ENCODE measurements at regions not wholly inside any gene's neighbourhood (a gene's known extent, or its start where the extent isn't known, plus 50 kb on each side); places are given as distances from the start of the nearest gene placed in this dataset.

GRCh38 chr4:110289601-110290100 is 91.2 kb upstream of the ELOVL6 start:
- ChIA-PET POLR2A (interaction anchor here (1.5 kb wide), 1 partner anchor 9 kb away, joined by 5 read pairs; no protein-coding TSS in a partner anchor), CTCF (interaction anchor here (0.6 to 1.6 kb wide), 5 partner anchors 78 to 1784 kb away, joined by 3 to 5 read pairs (median 3); no protein-coding TSS in a partner anchor)
- Mint-ChIP-seq H3K4me1 (ENCODE audit: insufficient read depth, unreplicated experiment) (peaks cover 6% of the 10 kb centered on the region), H3K4me3 (ENCODE audit: unreplicated experiment) (no peak overlapping the region), H3K27ac (ENCODE audit: low read depth, unreplicated experiment) (no peak overlapping the region), H3K36me3 (ENCODE audit: insufficient read depth, unreplicated experiment) (no peaks in the 10 kb centered on the region), H3K27me3 (ENCODE audit: insufficient read depth, unreplicated experiment) (no peaks in the 10 kb centered on the region), H3K9me3 (ENCODE audit: unreplicated experiment) (no peaks in the 10 kb centered on the region)
- no TSS peak for BruUV-seq (replicated peaks)
- TF ChIP-seq, protein P1, sequence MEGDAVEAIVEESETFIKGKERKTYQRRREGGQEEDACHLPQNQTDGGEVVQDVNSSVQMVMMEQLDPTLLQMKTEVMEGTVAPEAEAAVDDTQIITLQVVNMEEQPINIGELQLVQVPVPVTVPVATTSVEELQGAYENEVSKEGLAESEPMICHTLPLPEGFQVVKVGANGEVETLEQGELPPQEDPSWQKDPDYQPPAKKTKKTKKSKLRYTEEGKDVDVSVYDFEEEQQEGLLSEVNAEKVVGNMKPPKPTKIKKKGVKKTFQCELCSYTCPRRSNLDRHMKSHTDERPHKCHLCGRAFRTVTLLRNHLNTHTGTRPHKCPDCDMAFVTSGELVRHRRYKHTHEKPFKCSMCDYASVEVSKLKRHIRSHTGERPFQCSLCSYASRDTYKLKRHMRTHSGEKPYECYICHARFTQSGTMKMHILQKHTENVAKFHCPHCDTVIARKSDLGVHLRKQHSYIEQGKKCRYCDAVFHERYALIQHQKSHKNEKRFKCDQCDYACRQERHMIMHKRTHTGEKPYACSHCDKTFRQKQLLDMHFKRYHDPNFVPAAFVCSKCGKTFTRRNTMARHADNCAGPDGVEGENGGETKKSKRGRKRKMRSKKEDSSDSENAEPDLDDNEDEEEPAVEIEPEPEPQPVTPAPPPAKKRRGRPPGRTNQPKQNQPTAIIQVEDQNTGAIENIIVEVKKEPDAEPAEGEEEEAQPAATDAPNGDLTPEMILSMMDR (IDR thresholded peaks at IDR 0.05; ENCODE audit: unreplicated experiment): no peak
- intact Hi-C loops (cut with micrococcal nuclease): no loop called here
- no peak for DNase-seq (ENCODE audit: unreplicated experiment)

DNA sequence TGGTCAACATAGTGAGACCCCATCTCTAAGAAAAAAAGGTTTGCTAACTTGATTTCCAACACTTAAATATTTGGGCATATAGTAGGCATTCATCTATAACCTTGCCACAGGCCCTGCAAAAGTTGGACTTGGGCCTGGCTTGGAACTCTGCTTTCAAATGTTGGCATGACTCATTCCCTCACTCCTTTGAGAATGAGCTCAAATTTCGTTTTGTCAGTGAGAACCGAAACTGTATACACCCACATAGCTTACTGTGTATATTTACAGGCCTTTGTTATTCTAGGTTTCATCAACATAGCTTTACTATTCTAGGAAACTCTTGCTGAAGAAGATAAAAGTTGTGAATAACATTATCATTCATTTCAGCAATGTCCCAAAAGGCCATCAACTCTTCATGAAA is 88.7 kb upstream of the ELOVL6 start:
- H3K4me1 Mint-ChIP-seq (ENCODE audit: insufficient read depth, unreplicated experiment): peaks cover 6% of the 10 kb centered on the region
- H3K9me3 Mint-ChIP-seq (ENCODE audit: unreplicated experiment): no peaks in the 10 kb centered on the region
- BruUV-seq (replicated peaks): no TSS peak
- TF ChIP-seq, protein P1 (IDR thresholded peaks at IDR 0.05; ENCODE audit: unreplicated experiment): no peak
- peak overlapping the region; percentile 91 for H3K27ac Mint-ChIP-seq (ENCODE audit: low read depth, unreplicated experiment)
- CTCF ChIA-PET: interaction anchor here (0.6 to 2.6 kb wide), 6 partner anchors 10 to 1335 kb away, joined by 3 to 8 read pairs (median 4); no protein-coding TSS in a partner anchor
- peak; percentile 95 for DNase-seq (ENCODE audit: unreplicated experiment)
- intact Hi-C loops (cut with micrococcal nuclease): no loop called here
- POLR2A ChIA-PET: interaction anchor here (0.6 kb wide), 2 partner anchors 40 to 366 kb away, joined by 3 read pairs; no protein-coding TSS in a partner anchor
- no peaks in the 10 kb centered on the region for H3K27me3 Mint-ChIP-seq (ENCODE audit: insufficient read depth, unreplicated experiment)
- H3K36me3 Mint-ChIP-seq (ENCODE audit: insufficient read depth, unreplicated experiment): no peaks in the 10 kb centered on the region
- no peak overlapping the region for H3K4me3 Mint-ChIP-seq (ENCODE audit: unreplicated experiment)

DNA sequence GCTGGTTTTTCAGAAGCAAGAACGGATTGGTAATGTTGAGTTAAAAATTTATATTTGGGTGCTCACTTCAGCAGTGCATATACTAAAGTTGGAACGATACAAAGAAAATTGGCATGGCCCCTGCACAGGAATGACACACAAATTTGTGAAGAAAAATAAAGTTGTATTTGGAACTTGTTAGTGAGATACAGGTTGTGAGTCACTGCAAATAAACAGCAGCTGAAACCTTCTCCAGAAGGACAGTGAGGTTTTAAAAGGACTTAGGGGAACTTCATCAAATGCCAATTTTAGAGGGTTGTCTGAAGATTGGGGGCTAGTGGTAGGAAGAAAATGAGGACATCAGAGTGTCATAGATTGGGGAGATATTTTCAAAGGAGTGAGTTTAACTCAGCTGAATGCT is 79.7 kb upstream of the ELOVL6 start:
- Mint-ChIP-seq H3K4me1 (ENCODE audit: insufficient read depth, unreplicated experiment) (peaks cover 21% of the 10 kb centered on the region), H3K4me3 (ENCODE audit: unreplicated experiment) (no peak overlapping the region), H3K27me3 (ENCODE audit: insufficient read depth, unreplicated experiment) (no peaks in the 10 kb centered on the region), H3K36me3 (ENCODE audit: insufficient read depth, unreplicated experiment) (no peaks in the 10 kb centered on the region), H3K27ac (ENCODE audit: low read depth, unreplicated experiment) (no peak overlapping the region), H3K9me3 (ENCODE audit: unreplicated experiment) (no peaks in the 10 kb centered on the region)
- TF ChIP-seq, protein P1 (IDR thresholded peaks at IDR 0.05; ENCODE audit: unreplicated experiment): no peak
- BruUV-seq (replicated peaks): no TSS peak
- no peak for DNase-seq (ENCODE audit: unreplicated experiment)
- CTCF ChIA-PET: interaction anchor here (0.6 to 1.5 kb wide), 2 partner anchors 138 to 231 kb away, joined by 3 read pairs; no protein-coding TSS in a partner anchor
- intact Hi-C loops (cut with micrococcal nuclease): no loop called here
- POLR2A ChIA-PET: interaction anchor here (0.6 kb wide), 1 partner anchor 8 kb away, joined by 3 read pairs; no protein-coding TSS in a partner anchor

GRCh38 chr4:110275871-110276270 is 77.5 kb upstream of the ELOVL6 start:
- ChIA-PET CTCF (interaction anchor here (0.6 to 1.4 kb wide), 5 partner anchors 45 to 278 kb away, joined by 3 to 4 read pairs (median 4); no protein-coding TSS in a partner anchor), POLR2A (no interaction called here)
- H3K27ac Mint-ChIP-seq (ENCODE audit: low read depth, unreplicated experiment): no peak overlapping the region
- intact Hi-C loops (cut with micrococcal nuclease): no loop called here
- H3K36me3 Mint-ChIP-seq (ENCODE audit: insufficient read depth, unreplicated experiment): no peaks in the 10 kb centered on the region
- H3K9me3 Mint-ChIP-seq (ENCODE audit: unreplicated experiment): no peaks in the 10 kb centered on the region
- H3K4me1 Mint-ChIP-seq (ENCODE audit: insufficient read depth, unreplicated experiment): peaks cover 21% of the 10 kb centered on the region
- no TSS peak for BruUV-seq (replicated peaks)
- TF ChIP-seq, protein P1 (IDR thresholded peaks at IDR 0.05; ENCODE audit: unreplicated experiment): no peak
- DNase-seq (ENCODE audit: unreplicated experiment): peak; percentile 53
- no peaks in the 10 kb centered on the region for H3K27me3 Mint-ChIP-seq (ENCODE audit: insufficient read depth, unreplicated experiment)
- H3K4me3 Mint-ChIP-seq (ENCODE audit: unreplicated experiment): no peak overlapping the region

All from MCF 10A (cell line).